GM10248 (cell line): ENCODE measurements at regions not wholly inside any gene's neighbourhood (a gene's known extent, or its start where the extent isn't known, plus 50 kb on each side); places are given as distances from the start of the nearest gene placed in this dataset.

ENCODE experiments used
- CTCF ChIA-PET: fragments of 300-600 bp; sonication (Branson Sonifier 250); formaldehyde crosslinking; extraction: SDS; loops from one replicate; lab custom pipeline; 2021; ENCODE audit warnings: antibody characterized with exemption; lab: Yijun Ruan, JAX
- POLR2A ChIA-PET: fragments of 350-650 bp; sonication (Branson Sonifier 250); formaldehyde crosslinking; extraction: SDS; loops from one replicate; lab custom pipeline; 2020; ENCODE audit warnings: antibody characterized with exemption; lab: Yijun Ruan, JAX
- DNase-seq: peaks from one replicate; pipeline ENCODE4 v3.0.0; 2012; ENCODE audit errors: extremely low spot score
- CTCF ChIP-seq: IDR thresholded peaks from 2 replicates; pipeline ENCODE4 v1.5.1; 2012; ENCODE audit warnings: mild to moderate bottlenecking, low read depth; ENCODE audit errors: extremely low read depth, missing control alignments, control extremely low read depth

GRCh38 chr20:56060486-56060885, 55.2 kb upstream of the CBLN4 start:
- POLR2A ChIA-PET, result no interaction called here
- DNase-seq, result no peak
- CTCF ChIA-PET, result interaction anchor here (1.5 kb wide), 1 partner anchor 11 kb away, joined by 3 read pairs; no protein-coding TSS in a partner anchor
- no peak for TF ChIP-seq CTCF

- POLR2A ChIA-PET, result no interaction called here
- TF ChIP-seq CTCF, result no peak
- CTCF ChIA-PET, result no interaction called here
Measured at GRCh38 chr20:56069016-56069415, 63.7 kb upstream of the CBLN4 start.

DNA sequence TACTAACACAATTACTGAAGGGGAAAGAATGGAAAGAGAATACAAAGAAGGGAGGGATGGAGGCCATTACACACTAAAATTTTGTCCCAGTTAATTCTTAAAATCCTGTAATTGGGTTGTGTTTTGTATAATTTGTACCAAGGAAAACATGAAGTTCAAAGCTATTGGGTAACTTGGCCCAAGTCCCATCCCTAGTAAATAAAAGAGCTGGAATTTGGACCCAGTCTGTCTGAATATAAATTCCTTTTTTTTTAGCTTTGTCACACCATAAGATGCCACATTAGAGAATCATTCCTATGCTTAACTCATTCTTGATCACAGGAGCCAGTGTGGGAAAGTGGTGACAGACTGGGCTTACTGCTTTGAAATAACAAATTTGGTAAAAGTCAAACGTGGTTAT, 66.8 kb upstream of the CBLN4 start:
- CTCF ChIA-PET, result no interaction called here
- DNase-seq, result no peak
- POLR2A ChIA-PET, result no interaction called here
- no peak for TF ChIP-seq CTCF

More at GRCh38 chr20:56069016-56069415, 63.7 kb upstream of the CBLN4 start:
- DNase-seq, result no peak

GRCh38 chr20:56088375-56088774, 83.1 kb upstream of the CBLN4 start:
- CTCF ChIA-PET, result no interaction called here

GRCh38 chr20:56091628-56092234, 86.4 kb upstream of the CBLN4 start:
- DNase-seq, result no peak
- CTCF ChIA-PET, result no interaction called here
- no peak for TF ChIP-seq CTCF
- POLR2A ChIA-PET, result no interaction called here

More at GRCh38 chr20:56088375-56088774, 83.1 kb upstream of the CBLN4 start:
- POLR2A ChIA-PET, result no interaction called here
- TF ChIP-seq CTCF, result no peak
- no peak for DNase-seq

GRCh38 chr20:56094228-56094627, 88.9 kb upstream of the CBLN4 start:
- TF ChIP-seq CTCF, result no peak
- CTCF ChIA-PET, result no interaction called here
- no peak for DNase-seq

More at GRCh38 chr20:56094228-56094627, 88.9 kb upstream of the CBLN4 start:
- POLR2A ChIA-PET, result no interaction called here
